Spleen (tissue), 11 donors: ENCODE measurements at regions not wholly inside any gene's neighbourhood (a gene's known extent, or its start where the extent isn't known, plus 50 kb on each side); places are given as distances from the start of the nearest gene placed in this dataset.

ENCODE experiments used
- DNase-seq: peaks from one replicate; pipeline ENCODE4 v3.0.0-alpha.2; 2020
- H3K27ac ChIP-seq, 8 donors: fragments of 200-600 bp; sonication (generic) in 7 of 8; 1 replicate in 4 of 8; 2 replicates in 4 of 8; pipeline versions ENCODE4 v1.5.0 to v1.8.0; 2016 to 2021; ENCODE audit warnings: inconsistent platforms in 4 of 8, mild to moderate bottlenecking in 4 of 8, moderate library complexity in 1 of 8
- H3K27me3 ChIP-seq, 7 donors: fragments of 200-600 bp; sonication (generic) in 6 of 7; replicated peaks in 1 of 7; 1 replicate in 4 of 7; 2 replicates in 3 of 7; pipeline versions ENCODE4 v1.5.0 to v1.8.0; 2016 to 2021; ENCODE audit warnings: inconsistent platforms in 3 of 7, mild to moderate bottlenecking in 1 of 7
- H3K36me3 ChIP-seq, 6 donors: fragments of 200-600 bp; sonication (generic) in 5 of 6; 1 replicate in 4 of 6; 2 replicates in 2 of 6; pipeline versions ENCODE4 v1.5.0 to v1.8.0; 2016 to 2021; ENCODE audit warnings: inconsistent platforms in 2 of 6
- H3K4me1 ChIP-seq, 6 donors: fragments of 200-600 bp; sonication (generic) in 5 of 6; 1 replicate in 3 of 6; 2 replicates in 3 of 6; pipeline versions ENCODE4 v1.5.0 to v1.8.0; 2016 to 2021; ENCODE audit warnings: inconsistent platforms in 3 of 6
- H3K4me3 ChIP-seq, 8 donors: fragments of 200-600 bp; sonication (generic) in 7 of 8; 1 replicate in 4 of 8; 2 replicates in 4 of 8; pipeline versions ENCODE4 v1.5.0 to v1.8.0; 2016 to 2021; ENCODE audit warnings: inconsistent platforms in 4 of 8, mild to moderate bottlenecking in 4 of 8, moderate library complexity in 2 of 8
- H3K9me3 ChIP-seq, 8 donors: fragments of 200-600 bp; sonication (generic) in 7 of 8; 1 replicate in 4 of 8; 2 replicates in 4 of 8; pipeline versions ENCODE4 v1.5.0 to v1.8.0; 2016 to 2021; ENCODE audit warnings: inconsistent platforms in 4 of 8
- POLR2A ChIP-seq, 3 donors: fragments of 450-650 bp; IDR thresholded peaks; one replicate each; pipeline ENCODE4 v1.5.1; 2017; ENCODE audit warnings: antibody characterized with exemption in 3 of 3, mild to moderate bottlenecking in 1 of 3
- POLR2AphosphoS5 ChIP-seq, 3 donors: sonication (generic); formaldehyde crosslinking; IDR thresholded peaks; one replicate each; pipeline ENCODE4 v1.5.1; 2017; ENCODE audit warnings: antibody characterized with exemption in 3 of 3
- WGBS, 5 donors: extraction: QIAGEN DNeasy Blood & Tissue Kit in 3 of 5; methylation state at CpG; one replicate each; pipeline versions ENCODE4 v1.1.5 to v1.1.7; 2013 to 2018; 5-methylcytosine and 5-hydroxymethylcytosine counted together
- intact Hi-C: fragments of 100-400 bp; cut with DNase I; formaldehyde crosslinking; loops from one replicate; pipeline ENCODE4 v1.15.0; 2023; ENCODE audit warnings: low total_unique reads
- TF ChIP-seq, protein P1 (sequence below), 11 experiments: fragments of 200-600 bp in 7 of 11; fragments of 450-650 bp in 4 of 11; sonication (generic) in 4 of 11; IDR thresholded peaks in 8 of 11; conservative IDR thresholded peaks in 3 of 11; 1 replicate in 7 of 11; 2 replicates in 4 of 11; pipeline versions ENCODE4 v1.4.0 to v1.8.0; 2016 to 2021; ENCODE audit warnings: antibody characterized with exemption in 11 of 11, inconsistent platforms in 4 of 11, mild to moderate bottlenecking in 1 of 11
- donor health status: healthy with polysubstance abuse.
- donor health status: DM: no; HTN: no; CAD: no; lungs with moderate emphysema.
- donor health status: DM: no; HTN: no; CAD: no.
- donor health status: Bipolar disorder and iron deficiency.
- donor health status: healthy.
- donor health status: DM: no; HTN: no; CAD: no.
- donor health status: DM: yes; HTN: yes; CAD: no.

- Histone ChIP-seq H3K27ac (no peak overlapping the region), H3K4me3 (no peak overlapping the region), H3K9me3 (peaks cover 0 to 26% (median 2%) of the 10 kb centered on the region in 8 donors), H3K36me3 (no peaks in the 10 kb centered on the region), H3K4me1 (no peaks in the 10 kb centered on the region), H3K27me3 (no peaks in the 10 kb centered on the region)
- intact Hi-C loops: no loop called here
- no peak for DNase-seq
- TF ChIP-seq POLR2AphosphoS5 (IDR thresholded peaks at IDR 0.05) (no peak), POLR2A (IDR thresholded peaks at IDR 0.05) (no peak)
- TF ChIP-seq, protein P1, sequence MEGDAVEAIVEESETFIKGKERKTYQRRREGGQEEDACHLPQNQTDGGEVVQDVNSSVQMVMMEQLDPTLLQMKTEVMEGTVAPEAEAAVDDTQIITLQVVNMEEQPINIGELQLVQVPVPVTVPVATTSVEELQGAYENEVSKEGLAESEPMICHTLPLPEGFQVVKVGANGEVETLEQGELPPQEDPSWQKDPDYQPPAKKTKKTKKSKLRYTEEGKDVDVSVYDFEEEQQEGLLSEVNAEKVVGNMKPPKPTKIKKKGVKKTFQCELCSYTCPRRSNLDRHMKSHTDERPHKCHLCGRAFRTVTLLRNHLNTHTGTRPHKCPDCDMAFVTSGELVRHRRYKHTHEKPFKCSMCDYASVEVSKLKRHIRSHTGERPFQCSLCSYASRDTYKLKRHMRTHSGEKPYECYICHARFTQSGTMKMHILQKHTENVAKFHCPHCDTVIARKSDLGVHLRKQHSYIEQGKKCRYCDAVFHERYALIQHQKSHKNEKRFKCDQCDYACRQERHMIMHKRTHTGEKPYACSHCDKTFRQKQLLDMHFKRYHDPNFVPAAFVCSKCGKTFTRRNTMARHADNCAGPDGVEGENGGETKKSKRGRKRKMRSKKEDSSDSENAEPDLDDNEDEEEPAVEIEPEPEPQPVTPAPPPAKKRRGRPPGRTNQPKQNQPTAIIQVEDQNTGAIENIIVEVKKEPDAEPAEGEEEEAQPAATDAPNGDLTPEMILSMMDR (IDR thresholded peaks at IDR 0.05 in 8 of 11, conservative IDR thresholded peaks at IDR 0.05 in 3 of 11): no peak
Measured at GRCh38 chr3:166071831-166072230, 234.6 kb upstream of the BCHE start.

GRCh38 chr3:166064476-166064875 is 227.3 kb upstream of the BCHE start:
- no peaks in the 10 kb centered on the region for H3K36me3 ChIP-seq
- no peak for DNase-seq
- no peaks in the 10 kb centered on the region for H3K27me3 ChIP-seq
- peaks cover 0 to 7% (median 0%) of the 10 kb centered on the region in 8 donors for H3K9me3 ChIP-seq
- no peak overlapping the region for H3K27ac ChIP-seq
- TF ChIP-seq POLR2AphosphoS5 (IDR thresholded peaks at IDR 0.05) (no peak), POLR2A (IDR thresholded peaks at IDR 0.05) (no peak)
- TF ChIP-seq, protein P1 (IDR thresholded peaks at IDR 0.05 in 8 of 11, conservative IDR thresholded peaks at IDR 0.05 in 3 of 11): no peak
- intact Hi-C loops: no loop called here
- no peak overlapping the region for H3K4me3 ChIP-seq
- 83 to 92% (median 89%) methylated on average over 4 of the region's 4 CpGs for WGBS, 5 donors
- no peaks in the 10 kb centered on the region for H3K4me1 ChIP-seq

DNA sequence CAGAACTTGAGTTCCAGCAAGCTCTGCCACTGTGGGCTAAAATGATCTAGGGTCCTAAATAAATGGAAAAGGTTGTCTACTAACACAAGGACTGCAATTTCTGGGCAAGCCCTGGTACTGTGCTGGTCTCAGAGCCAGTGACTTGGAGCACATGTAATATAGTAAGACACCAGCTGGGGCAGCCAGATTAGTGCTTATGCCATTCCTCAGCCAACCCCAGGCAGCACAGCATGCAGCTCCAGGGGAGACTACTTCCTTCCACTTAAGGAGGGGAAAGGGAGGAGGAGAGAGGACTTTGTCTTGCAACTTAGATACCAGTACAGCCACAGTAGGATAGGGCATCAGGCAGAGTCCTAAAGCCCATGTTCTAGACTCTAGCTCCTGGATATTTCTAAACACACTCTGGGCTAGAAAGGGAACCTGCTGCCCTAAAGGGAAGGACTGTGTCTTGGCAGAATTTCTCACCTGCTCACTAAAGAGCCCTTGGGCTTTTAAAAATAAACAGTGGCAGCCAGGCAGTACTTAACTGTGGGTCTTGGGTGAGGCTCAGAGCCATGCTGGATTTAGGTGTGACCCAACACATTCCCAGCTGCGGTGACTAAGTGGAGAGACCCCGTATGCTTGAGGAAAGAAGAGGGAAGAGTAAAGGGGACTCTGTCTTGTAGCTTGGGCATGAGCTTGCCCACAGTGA is 223.7 kb upstream of the BCHE start:
- peaks cover 0 to 13% (median 0%) of the 10 kb centered on the region in 8 donors for H3K9me3 ChIP-seq
- intact Hi-C loops: no loop called here
- WGBS, 5 donors: 74 to 94% (median 87%) methylated on average over 2 of the region's 2 CpGs
- TF ChIP-seq POLR2AphosphoS5 (IDR thresholded peaks at IDR 0.05) (no peak), POLR2A (IDR thresholded peaks at IDR 0.05) (no peak)
- TF ChIP-seq, protein P1 (IDR thresholded peaks at IDR 0.05 in 8 of 11, conservative IDR thresholded peaks at IDR 0.05 in 3 of 11): no peak
- H3K4me3 ChIP-seq: no peak overlapping the region
- no peaks in the 10 kb centered on the region for H3K27me3 ChIP-seq
- DNase-seq: no peak
- H3K36me3 ChIP-seq: no peaks in the 10 kb centered on the region
- H3K27ac ChIP-seq: no peak overlapping the region
- no peaks in the 10 kb centered on the region for H3K4me1 ChIP-seq

GRCh38 chr3:166052440-166052839 is 215.2 kb upstream of the BCHE start:
- TF ChIP-seq POLR2A (IDR thresholded peaks at IDR 0.05) (no peak), POLR2AphosphoS5 (IDR thresholded peaks at IDR 0.05) (no peak)
- TF ChIP-seq, protein P1 (IDR thresholded peaks at IDR 0.05 in 8 of 11, conservative IDR thresholded peaks at IDR 0.05 in 3 of 11): no peak
- intact Hi-C loops: no loop called here
- peaks cover 0 to 26% (median 11%) of the 10 kb centered on the region in 8 donors for H3K9me3 ChIP-seq
- H3K27ac ChIP-seq: no peak overlapping the region
- no peaks in the 10 kb centered on the region for H3K36me3 ChIP-seq
- 70 to 85% (median 78%) methylated on average over 5 of the region's 5 CpGs for WGBS, 5 donors
- no peaks in the 10 kb centered on the region for H3K4me1 ChIP-seq
- H3K27me3 ChIP-seq: no peaks in the 10 kb centered on the region
- H3K4me3 ChIP-seq: no peak overlapping the region
- DNase-seq: no peak
